Neural crest cell (in vitro differentiated cells): ENCODE measurements at regions not wholly inside any gene's neighbourhood (a gene's known extent, or its start where the extent isn't known, plus 50 kb on each side); places are given as distances from the start of the nearest gene placed in this dataset.

Source experiments
- DNase-seq: peaks from one replicate; pipeline ENCODE4 v3.0.0; 2021; ENCODE audit warnings: low read depth, mixed read lengths, low spot score
- H3K27ac Mint-ChIP-seq: one replicate; pipeline ENCODE4 v1.8.0; 2021; ENCODE audit warnings: mild to moderate bottlenecking, mixed read lengths; ENCODE audit not compliant: unreplicated experiment
- H3K27me3 Mint-ChIP-seq: 2 replicates; pipeline ENCODE4 v1.8.0; 2021; ENCODE audit warnings: low read depth, mild to moderate bottlenecking, mixed read lengths
- H3K36me3 Mint-ChIP-seq: 2 replicates; pipeline ENCODE4 v1.8.0; 2021; ENCODE audit warnings: low read depth, mild to moderate bottlenecking, mixed read lengths
- H3K4me1 Mint-ChIP-seq: 2 replicates; pipeline ENCODE4 v1.8.0; 2021; ENCODE audit warnings: mixed read lengths
- H3K4me3 Mint-ChIP-seq: one replicate; pipeline ENCODE4 v1.8.0; 2021; ENCODE audit warnings: mild to moderate bottlenecking, mixed read lengths
- H3K9me3 Mint-ChIP-seq: 2 replicates; pipeline ENCODE4 v1.8.0; 2021; ENCODE audit warnings: mixed read lengths
- TF ChIP-seq, protein P1 (sequence below): fragments of 200-600 bp; sonication (generic); conservative IDR thresholded peaks from 2 replicates; pipeline ENCODE4 v1.5.0; 2021; ENCODE audit warnings: antibody characterized with exemption, mild to moderate bottlenecking

DNA sequence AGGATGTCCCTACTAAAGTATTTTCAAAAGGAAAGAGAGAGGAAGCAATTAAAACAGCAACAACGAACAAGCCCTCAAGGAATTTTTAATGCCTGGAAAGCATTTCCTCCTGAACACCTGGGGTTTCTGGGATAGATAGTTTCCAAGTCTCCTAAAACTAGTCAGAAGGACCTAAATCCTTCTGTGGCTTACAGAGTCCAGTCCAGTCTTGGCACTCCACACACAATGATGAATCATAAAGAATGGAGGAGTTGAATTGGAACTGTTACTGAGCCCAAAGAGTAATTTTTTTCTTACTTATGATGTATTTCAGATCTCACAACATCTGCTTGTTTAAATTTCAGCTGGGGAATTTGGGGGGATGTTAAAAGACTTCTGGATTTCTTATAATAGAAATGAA is 144.6 kb upstream of the SETBP1 start:
- H3K27ac Mint-ChIP-seq = no peak overlapping the region
- H3K4me1 Mint-ChIP-seq = no peaks in the 10 kb centered on the region
- no peak for DNase-seq
- no peaks in the 10 kb centered on the region for H3K27me3 Mint-ChIP-seq
- no peak overlapping the region for H3K4me3 Mint-ChIP-seq
- H3K36me3 Mint-ChIP-seq = no peaks in the 10 kb centered on the region
- peaks cover 4% of the 10 kb centered on the region for H3K9me3 Mint-ChIP-seq
- TF ChIP-seq, protein P1, sequence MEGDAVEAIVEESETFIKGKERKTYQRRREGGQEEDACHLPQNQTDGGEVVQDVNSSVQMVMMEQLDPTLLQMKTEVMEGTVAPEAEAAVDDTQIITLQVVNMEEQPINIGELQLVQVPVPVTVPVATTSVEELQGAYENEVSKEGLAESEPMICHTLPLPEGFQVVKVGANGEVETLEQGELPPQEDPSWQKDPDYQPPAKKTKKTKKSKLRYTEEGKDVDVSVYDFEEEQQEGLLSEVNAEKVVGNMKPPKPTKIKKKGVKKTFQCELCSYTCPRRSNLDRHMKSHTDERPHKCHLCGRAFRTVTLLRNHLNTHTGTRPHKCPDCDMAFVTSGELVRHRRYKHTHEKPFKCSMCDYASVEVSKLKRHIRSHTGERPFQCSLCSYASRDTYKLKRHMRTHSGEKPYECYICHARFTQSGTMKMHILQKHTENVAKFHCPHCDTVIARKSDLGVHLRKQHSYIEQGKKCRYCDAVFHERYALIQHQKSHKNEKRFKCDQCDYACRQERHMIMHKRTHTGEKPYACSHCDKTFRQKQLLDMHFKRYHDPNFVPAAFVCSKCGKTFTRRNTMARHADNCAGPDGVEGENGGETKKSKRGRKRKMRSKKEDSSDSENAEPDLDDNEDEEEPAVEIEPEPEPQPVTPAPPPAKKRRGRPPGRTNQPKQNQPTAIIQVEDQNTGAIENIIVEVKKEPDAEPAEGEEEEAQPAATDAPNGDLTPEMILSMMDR = no peak

DNA sequence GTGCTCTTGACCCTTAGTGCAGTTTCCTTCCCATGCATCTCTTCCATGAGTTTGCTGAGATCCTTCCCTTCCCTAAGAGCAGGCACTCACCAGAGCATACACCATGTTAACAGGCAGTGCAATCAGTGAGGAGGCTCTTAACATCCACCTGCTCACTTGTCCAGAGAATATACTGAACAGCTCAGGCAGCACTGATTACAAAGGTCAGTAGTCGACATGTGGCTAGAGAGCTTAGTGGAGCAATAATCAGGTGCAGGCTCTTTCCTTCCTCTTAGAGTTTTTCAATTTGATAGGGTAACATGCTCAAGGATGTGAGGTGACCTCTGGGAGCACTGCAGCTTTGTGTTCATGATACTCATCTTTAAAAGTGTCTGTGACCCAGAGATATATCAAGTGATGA is 144.1 kb upstream of the SETBP1 start:
- TF ChIP-seq, protein P1 = no peak
- Mint-ChIP-seq H3K4me1 (no peaks in the 10 kb centered on the region), H3K4me3 (no peak overlapping the region), H3K27ac (no peak overlapping the region), H3K36me3 (no peaks in the 10 kb centered on the region), H3K27me3 (no peaks in the 10 kb centered on the region), H3K9me3 (peaks cover 4% of the 10 kb centered on the region)
- no peak for DNase-seq

DNA sequence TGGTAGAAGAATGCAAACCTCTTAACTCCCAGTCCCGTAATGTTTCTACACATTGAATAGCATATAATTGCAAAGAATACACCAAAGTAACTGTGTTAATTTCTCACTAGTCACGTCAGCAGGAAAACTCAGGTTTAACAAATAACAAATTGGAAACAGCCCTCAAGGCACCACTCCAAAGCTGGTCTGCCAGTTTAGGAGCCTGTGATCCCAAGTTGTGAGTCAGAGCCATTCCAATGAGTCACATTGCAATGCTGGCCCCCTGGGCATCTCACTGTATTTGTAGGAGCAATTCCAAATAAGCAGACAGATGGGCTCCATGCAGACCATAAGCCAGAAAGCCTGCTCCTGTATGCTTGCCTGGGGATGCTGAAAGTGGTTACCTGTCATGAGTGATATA is 143.2 kb upstream of the SETBP1 start:
- Mint-ChIP-seq H3K4me3 (no peak overlapping the region), H3K36me3 (no peaks in the 10 kb centered on the region), H3K27ac (no peak overlapping the region), H3K4me1 (no peaks in the 10 kb centered on the region), H3K27me3 (no peaks in the 10 kb centered on the region), H3K9me3 (peaks cover 4% of the 10 kb centered on the region)
- DNase-seq = no peak
- TF ChIP-seq, protein P1 = no peak

DNA sequence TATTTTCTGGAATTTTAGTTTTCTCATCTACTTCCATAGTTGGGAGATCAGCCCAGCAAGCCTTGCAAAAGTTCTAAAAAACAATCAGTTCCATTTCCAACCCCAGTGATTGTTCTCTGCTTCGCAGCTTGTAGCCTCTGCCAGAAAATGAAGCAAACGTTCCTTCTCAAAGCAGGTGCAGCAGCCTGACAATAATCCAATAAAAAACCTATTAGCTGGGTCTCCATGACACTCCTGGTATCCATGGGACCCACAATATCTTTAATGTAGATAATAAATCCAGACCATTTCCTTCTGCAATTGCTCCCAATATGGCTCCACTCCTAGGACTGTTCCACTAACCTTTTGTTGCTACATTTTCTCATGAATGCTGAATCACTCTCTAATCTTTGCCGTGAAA is 140.8 kb upstream of the SETBP1 start:
- TF ChIP-seq, protein P1 = no peak
- H3K36me3 Mint-ChIP-seq = no peaks in the 10 kb centered on the region
- peaks cover 2% of the 10 kb centered on the region for H3K9me3 Mint-ChIP-seq
- no peaks in the 10 kb centered on the region for H3K4me1 Mint-ChIP-seq
- DNase-seq = no peak
- H3K27me3 Mint-ChIP-seq = no peaks in the 10 kb centered on the region
- H3K27ac Mint-ChIP-seq = no peak overlapping the region
- no peak overlapping the region for H3K4me3 Mint-ChIP-seq

DNA sequence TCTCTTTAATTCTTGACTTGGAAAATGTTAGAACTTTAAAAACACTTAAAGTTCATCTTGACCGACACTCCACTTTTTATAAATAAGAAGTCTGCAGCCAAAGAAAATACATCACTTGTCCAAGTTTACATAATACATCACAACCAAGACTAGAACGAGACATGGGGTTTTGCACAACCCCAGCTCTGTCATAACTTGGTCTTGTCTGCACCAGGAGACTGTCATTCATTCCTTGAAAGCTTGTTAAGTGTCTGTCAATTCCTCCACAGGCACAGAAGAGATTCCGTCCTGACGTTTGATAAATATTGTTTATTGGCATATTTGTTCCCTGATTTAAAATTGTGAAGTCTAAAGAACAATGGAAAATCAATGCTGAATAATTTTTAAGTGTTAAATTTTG is 139.5 kb upstream of the SETBP1 start:
- no peak for DNase-seq
- Mint-ChIP-seq H3K9me3 (no peaks in the 10 kb centered on the region), H3K4me3 (no peak overlapping the region), H3K27ac (no peak overlapping the region), H3K27me3 (no peaks in the 10 kb centered on the region), H3K36me3 (no peaks in the 10 kb centered on the region), H3K4me1 (no peaks in the 10 kb centered on the region)
- TF ChIP-seq, protein P1 = no peak

DNA sequence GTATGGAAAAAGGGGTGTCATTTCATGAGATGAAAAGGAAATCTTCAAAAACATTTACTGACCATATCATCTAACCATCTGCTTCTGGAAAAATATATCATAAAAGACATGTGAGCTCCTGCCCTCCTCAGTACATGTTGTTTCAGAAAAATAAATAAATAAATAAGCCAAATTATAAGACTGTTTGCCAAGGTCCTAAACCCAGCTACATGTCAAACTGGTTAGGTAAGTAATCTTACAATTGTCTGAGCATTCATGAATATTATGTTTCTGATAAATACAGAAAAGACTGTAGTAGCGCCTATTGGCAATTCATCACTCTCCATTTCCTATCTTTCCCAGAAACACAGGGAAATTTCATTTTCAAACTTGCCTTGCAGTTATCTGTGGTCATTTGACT is 138.9 kb upstream of the SETBP1 start:
- Mint-ChIP-seq H3K27me3 (no peaks in the 10 kb centered on the region), H3K36me3 (no peaks in the 10 kb centered on the region), H3K27ac (no peak overlapping the region), H3K9me3 (no peaks in the 10 kb centered on the region), H3K4me3 (no peak overlapping the region), H3K4me1 (no peaks in the 10 kb centered on the region)
- DNase-seq = no peak
- TF ChIP-seq, protein P1 = no peak
